Panc1 (cell line): ENCODE measurements at regions not wholly inside any gene's neighbourhood (a gene's known extent, or its start where the extent isn't known, plus 50 kb on each side); places are given as distances from the start of the nearest gene placed in this dataset.

Experiments
- ATAC-seq: fragments of 200-7000 bp; cut with Tn5 transposase; 2 replicates; pipeline ENCODE4 v1.9.1; 2020; ENCODE audit warnings: mild to moderate bottlenecking, moderate library complexity
- BruUV-seq: library from RNA; stranded (reverse); fragments of 400-500 nt; replicated peaks from 2 replicates; lab custom pipeline; 2021; lab: Mats Ljungman, UMichigan
- CTCF ChIA-PET: fragments of 300-600 bp; sonication (Branson Sonifier 250); formaldehyde crosslinking; loops from one replicate; lab custom pipeline; 2022; ENCODE audit warnings: antibody characterized with exemption; lab: Charles Lee
- POLR2A ChIA-PET: fragments of 300-600 bp; sonication (Branson Sonifier 250); formaldehyde crosslinking; loops from one replicate; lab custom pipeline; 2022; ENCODE audit warnings: antibody characterized with exemption; lab: Charles Lee
- DNase-seq: peaks from one replicate; pipeline ENCODE4 v3.0.0-alpha.2; 2010; ENCODE audit warnings: low read depth, low spot score
- H3K27ac ChIP-seq: 2 replicates; pipeline ENCODE4 v1.5.1; 2011; ENCODE audit warnings: mild to moderate bottlenecking, low read length, inconsistent platforms
- H3K27me3 ChIP-seq: fragments of 200-500 bp; sonication (Bioruptor generic); 2 replicates; pipeline ENCODE4 v1.6.0; 2014; ENCODE audit warnings: low read length, inconsistent platforms; ENCODE audit not compliant: control insufficient read depth, insufficient read depth
- H3K36me3 ChIP-seq: fragments of 200-500 bp; sonication (Bioruptor generic); 2 replicates; pipeline ENCODE4 v1.5.1; 2014; ENCODE audit warnings: inconsistent platforms, mild to moderate bottlenecking, low read length, moderate library complexity; ENCODE audit not compliant: control insufficient read depth, insufficient read depth
- H3K4me1 ChIP-seq: 2 replicates; pipeline ENCODE4 v1.5.1; 2011; ENCODE audit warnings: inconsistent platforms, mild to moderate bottlenecking, low read length, moderate library complexity; ENCODE audit not compliant: control insufficient read depth, insufficient read depth
- H3K4me3 ChIP-seq, 2 experiments: 2 replicates each; pipeline ENCODE4 v1.5.1; 2011 to 2012; ENCODE audit warnings: low read depth in 2 of 2, low read length in 2 of 2, mild to moderate bottlenecking in 2 of 2, inconsistent platforms in 1 of 2, moderate library complexity in 1 of 2
- H3K9me3 ChIP-seq: fragments of 200-500 bp; sonication (Bioruptor generic); 2 replicates; pipeline ENCODE4 v1.5.1; 2014; ENCODE audit warnings: low read depth, mild to moderate bottlenecking, inconsistent platforms, low read length, moderate library complexity; ENCODE audit not compliant: control insufficient read depth, insufficient read depth
- CTCF ChIP-seq: fragments of 450-650 bp; IDR thresholded peaks from 2 replicates; pipeline ENCODE4 v1.5.1; 2017; ENCODE audit warnings: mild to moderate bottlenecking
- POLR2AphosphoS5 ChIP-seq: IDR thresholded peaks from 2 replicates; pipeline ENCODE4 v1.6.1; 2012; ENCODE audit warnings: mild to moderate bottlenecking, low read depth, low read length, moderate library complexity
- REST ChIP-seq, 2 experiments: IDR thresholded peaks; 2 replicates each; pipeline ENCODE4 v1.6.1; 2011 to 2012; ENCODE audit warnings: low read depth in 2 of 2, control low read depth in 1 of 2, low read length in 1 of 2, mild to moderate bottlenecking in 1 of 2, moderate library complexity in 1 of 2; ENCODE audit not compliant: insufficient read depth in 1 of 2
- SIN3A ChIP-seq: IDR thresholded peaks from 2 replicates; pipeline ENCODE4 v1.6.1; 2012; ENCODE audit warnings: low read depth, mild to moderate bottlenecking, low read length, moderate library complexity, borderline replicate concordance; ENCODE audit not compliant: insufficient read depth
- TCF7L2 ChIP-seq: IDR thresholded peaks from 2 replicates; pipeline ENCODE4 v1.6.1; 2011; ENCODE audit warnings: mild to moderate bottlenecking, low read depth, low read length, inconsistent platforms
- in situ Hi-C: cut with HindIII; loops from 2 replicates; pipeline ENCODE4 v1.10.0; 2016; ENCODE audit warnings: low sequenced_read_pairs, low pct_unique_long_range_greater_than_20kb
- intact Hi-C: fragments of 100-400 bp; cut with micrococcal nuclease; formaldehyde crosslinking; loops from one replicate; pipeline ENCODE4 v1.10.0; 2022; ENCODE audit not compliant: unreplicated experiment

GRCh38 chr1:185555743-185556142 lies 178.4 kb upstream of the HMCN1 start:
- Histone ChIP-seq H3K27me3 (no peaks in the 10 kb centered on the region), H3K4me1 (no peaks in the 10 kb centered on the region), H3K27ac (peak overlapping the region; percentile 24; the same call in 1 of the 2 replicates), H3K9me3 (no peaks in the 10 kb centered on the region), H3K36me3 (no peaks in the 10 kb centered on the region), H3K4me3 (no peak overlapping the region)
- DNase-seq (no peak), ATAC-seq (no peak)
- POLR2A ChIA-PET, result no interaction called here
- TF ChIP-seq REST (IDR thresholded peaks at IDR 0.05; ENCODE audit: insufficient read depth in 1 of 2, low read depth in 2 of 2, low read length in 1 of 2) (no peak), POLR2AphosphoS5 (no peak)
- no TSS peak for BruUV-seq
- intact Hi-C loops, result no loop called here
- in situ Hi-C loops, result no loop called here
- CTCF ChIA-PET, result no interaction called here

- no peak for TF ChIP-seq CTCF
- TF ChIP-seq REST (IDR thresholded peaks at IDR 0.05; ENCODE audit: insufficient read depth in 1 of 2, low read depth in 2 of 2, low read length in 1 of 2), result no peak
- no peak for TF ChIP-seq TCF7L2
- TF ChIP-seq SIN3A, result no peak
- no peak for TF ChIP-seq POLR2AphosphoS5
- Histone ChIP-seq H3K27me3 (no peaks in the 10 kb centered on the region), H3K9me3 (no peaks in the 10 kb centered on the region), H3K4me1 (no peaks in the 10 kb centered on the region), H3K4me3 (no peak overlapping the region), H3K36me3 (no peaks in the 10 kb centered on the region), H3K27ac (no peak overlapping the region)
- POLR2A ChIA-PET, result no interaction called here
- CTCF ChIA-PET, result no interaction called here
- ATAC-seq, result no peak
- intact Hi-C loops, result no loop called here
- no peak for DNase-seq
- no TSS peak for BruUV-seq
- in situ Hi-C loops, result no loop called here
These were observed 183.2 kb upstream of the HMCN1 start for GRCh38 chr1:185551008-185551407.
